ENCODE measurements at regions not wholly inside any gene's neighbourhood (a gene's known extent, or its start where the extent isn't known, plus 50 kb on each side); places are given as distances from the start of the nearest gene placed in this dataset.

GRCh38 chr17:71585540-71585939 is 535.3 kb upstream of the SOX9 start:
- no peak for TF ChIP-seq CTCF (IDR thresholded peaks at IDR 0.05)
- TF ChIP-seq POLR2A (IDR thresholded peaks at IDR 0.05) = no peak

All from vagina (tissue), 2 donors.